ENCODE measurements at regions not wholly inside any gene's neighbourhood (a gene's known extent, or its start where the extent isn't known, plus 50 kb on each side); places are given as distances from the start of the nearest gene placed in this dataset.
"Not testable (repeated sequence)": the region's sequence is repeated elsewhere in the genome, so short reads cannot be mapped to it uniquely, and the experiment has no call there.

DNA sequence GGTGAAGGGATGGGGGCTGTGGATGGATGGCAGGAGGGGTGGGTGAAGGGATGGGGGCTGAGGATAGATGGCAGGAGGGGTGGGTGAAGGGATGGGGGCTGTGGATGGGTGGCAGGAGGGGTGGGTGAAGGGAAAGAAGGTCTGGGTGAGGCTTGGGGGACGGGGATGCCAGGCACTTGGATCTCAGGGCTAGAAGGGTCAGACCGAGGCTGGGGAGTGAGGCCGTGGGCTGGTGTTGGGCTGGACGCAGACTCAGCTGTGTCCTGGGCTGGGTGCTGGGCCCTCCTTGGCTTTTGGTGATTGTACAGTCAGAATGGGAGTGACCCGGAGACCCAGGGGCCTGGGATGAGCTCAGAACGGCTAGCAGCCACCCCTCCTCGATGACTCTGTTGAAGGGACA lies 192.4 kb downstream of the TMEM121 start:
- FAIRE-seq; POLR2A ChIA-PET; in situ Hi-C loops (cut with HindIII; ENCODE audit: extremely low pct_ligation_motif_present, low pct_unique_long_range_greater_than_20kb): not testable (repeated sequence)

DNA sequence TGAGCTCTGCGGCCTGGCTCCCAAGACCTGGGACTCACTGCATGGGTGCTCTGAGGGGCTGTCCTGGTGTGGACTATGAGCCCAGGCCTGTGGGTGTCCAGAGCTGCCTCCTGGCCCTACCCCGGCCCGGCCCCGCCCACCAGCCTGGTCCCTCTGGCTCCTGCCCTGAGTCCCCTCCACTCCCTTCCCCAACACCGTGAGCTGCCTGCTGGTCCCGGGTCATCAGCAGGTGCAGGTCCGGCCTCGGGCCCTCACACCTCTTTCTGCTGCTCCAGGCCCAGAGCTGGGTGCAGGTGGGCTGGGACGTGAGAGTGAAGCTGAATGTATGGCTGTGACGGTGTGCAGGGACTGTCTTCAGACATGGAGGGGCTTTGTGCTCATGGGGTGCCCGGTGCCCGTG lies 193.7 kb downstream of the TMEM121 start:
- ATAC-seq = not testable (repeated sequence)

More for the DNA sequence above, 192.4 kb downstream of the TMEM121 start:
- DNase-seq (ENCODE audit: low spot score); CTCF ChIA-PET (ENCODE audit: low intra/inter-chr PET ratio, low total read pairs); H3K9me3 ChIP-seq (ENCODE audit: low read length); intact Hi-C loops (cut with micrococcal nuclease; ENCODE audit: unreplicated experiment); H3K4me2 ChIP-seq (ENCODE audit: low read depth, low read length); H2AFZ ChIP-seq (ENCODE audit: low read length); H4K20me1 ChIP-seq (ENCODE audit: insufficient read depth, low read length); H3K9ac ChIP-seq (ENCODE audit: insufficient read depth, low read depth, low read length); BruUV-seq (replicated peaks); H3K27ac ChIP-seq (ENCODE audit: extremely low read length, insufficient read depth, low read length); H3K79me2 ChIP-seq (ENCODE audit: insufficient read depth, low read length); ATAC-seq; H3K4me3 ChIP-seq (replicated peaks in 1 of 3; ENCODE audit: insufficient read depth in 1 of 3, low read depth in 2 of 3, low read length in 3 of 3); H3K36me3 ChIP-seq (replicated peaks in 1 of 2; ENCODE audit: control insufficient read depth in 1 of 2, insufficient read depth in 2 of 2, low read length in 2 of 2); H3K27me3 ChIP-seq (ENCODE audit: control insufficient read depth in 1 of 2, insufficient read depth in 2 of 2, low read length in 2 of 2); H3K4me1 ChIP-seq (ENCODE audit: insufficient read depth, low read length): not testable (repeated sequence)
- 6% methylated on average over 4 of the region's 7 CpGs for WGBS (ENCODE audit: low lambda C conversion rate)

DNA sequence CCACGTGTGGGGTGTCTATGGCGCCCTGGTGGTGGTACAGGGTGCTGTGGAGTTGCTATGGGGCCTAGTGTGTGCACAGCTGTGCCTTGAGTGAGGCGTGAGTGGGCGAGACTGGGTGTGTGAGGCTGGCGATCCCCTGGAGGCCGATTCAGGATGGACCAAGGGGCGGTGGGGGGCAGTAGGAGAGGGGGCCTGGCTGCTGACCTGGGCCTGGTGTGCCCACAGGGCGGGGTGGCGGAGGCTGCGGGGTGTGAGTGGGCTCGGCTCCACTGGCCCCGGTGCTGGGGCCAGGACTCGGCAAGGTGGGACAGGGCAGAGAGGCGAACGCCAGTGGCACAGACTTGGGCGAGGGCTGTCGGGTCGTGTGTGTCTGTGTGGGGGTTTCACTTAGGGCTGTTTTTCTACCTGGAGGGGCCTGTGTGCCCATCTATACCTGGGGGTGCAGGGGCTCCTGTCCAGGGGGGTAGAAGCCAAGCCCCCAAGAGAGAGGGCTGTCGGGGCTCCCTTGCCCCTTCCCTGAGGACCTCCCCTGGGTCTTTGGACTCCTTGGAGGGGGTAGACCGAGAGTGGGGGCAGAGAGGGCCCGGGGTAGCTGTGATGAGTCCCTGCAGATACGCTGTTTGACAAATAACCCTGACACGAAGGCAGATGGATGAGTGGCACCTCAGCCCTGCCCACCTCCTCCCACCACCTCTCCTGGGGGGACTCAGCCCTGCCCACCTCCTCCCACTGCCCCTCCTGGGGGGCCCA lies 194.6 kb downstream of the TMEM121 start:
- FAIRE-seq; in situ Hi-C loops (cut with HindIII; ENCODE audit: extremely low pct_ligation_motif_present, low pct_unique_long_range_greater_than_20kb); intact Hi-C loops (cut with micrococcal nuclease; ENCODE audit: unreplicated experiment); H3K4me1 ChIP-seq (ENCODE audit: insufficient read depth, low read length); POLR2A ChIA-PET; DNase-seq (ENCODE audit: low spot score); BruUV-seq (replicated peaks); CTCF ChIA-PET (ENCODE audit: low intra/inter-chr PET ratio, low total read pairs); ATAC-seq; H3K4me2 ChIP-seq (ENCODE audit: low read depth, low read length); H3K79me2 ChIP-seq (ENCODE audit: insufficient read depth, low read length); H3K27me3 ChIP-seq (ENCODE audit: control insufficient read depth in 1 of 2, insufficient read depth in 2 of 2, low read length in 2 of 2); H4K20me1 ChIP-seq (ENCODE audit: insufficient read depth, low read length); H3K4me3 ChIP-seq (replicated peaks in 1 of 3; ENCODE audit: insufficient read depth in 1 of 3, low read depth in 2 of 3, low read length in 3 of 3); H3K36me3 ChIP-seq (replicated peaks in 1 of 2; ENCODE audit: control insufficient read depth in 1 of 2, insufficient read depth in 2 of 2, low read length in 2 of 2); H3K27ac ChIP-seq (ENCODE audit: extremely low read length, insufficient read depth, low read length); H3K9me3 ChIP-seq (ENCODE audit: low read length); H2AFZ ChIP-seq (ENCODE audit: low read length); H3K9ac ChIP-seq (ENCODE audit: insufficient read depth, low read depth, low read length): not testable (repeated sequence)
- whole genome bisulfite sequencing (ENCODE audit: low lambda C conversion rate) = 0% methylated on average over 1 of the region's 23 CpGs

More for the DNA sequence above, 193.7 kb downstream of the TMEM121 start:
- H3K4me1 ChIP-seq (ENCODE audit: insufficient read depth, low read length); H3K4me3 ChIP-seq (replicated peaks in 1 of 3; ENCODE audit: insufficient read depth in 1 of 3, low read depth in 2 of 3, low read length in 3 of 3); H3K79me2 ChIP-seq (ENCODE audit: insufficient read depth, low read length); intact Hi-C loops (cut with micrococcal nuclease; ENCODE audit: unreplicated experiment); H3K27ac ChIP-seq (ENCODE audit: extremely low read length, insufficient read depth, low read length); FAIRE-seq; in situ Hi-C loops (cut with HindIII; ENCODE audit: extremely low pct_ligation_motif_present, low pct_unique_long_range_greater_than_20kb); BruUV-seq (replicated peaks); H3K9ac ChIP-seq (ENCODE audit: insufficient read depth, low read depth, low read length); H3K27me3 ChIP-seq (ENCODE audit: control insufficient read depth in 1 of 2, insufficient read depth in 2 of 2, low read length in 2 of 2); H3K4me2 ChIP-seq (ENCODE audit: low read depth, low read length); POLR2A ChIA-PET; H2AFZ ChIP-seq (ENCODE audit: low read length); H4K20me1 ChIP-seq (ENCODE audit: insufficient read depth, low read length); H3K9me3 ChIP-seq (ENCODE audit: low read length); H3K36me3 ChIP-seq (replicated peaks in 1 of 2; ENCODE audit: control insufficient read depth in 1 of 2, insufficient read depth in 2 of 2, low read length in 2 of 2); CTCF ChIA-PET (ENCODE audit: low intra/inter-chr PET ratio, low total read pairs); DNase-seq (ENCODE audit: low spot score): not testable (repeated sequence)
- WGBS (ENCODE audit: low lambda C conversion rate) = no CpG with 5 or more reads among the region's 12 CpGs

DNA sequence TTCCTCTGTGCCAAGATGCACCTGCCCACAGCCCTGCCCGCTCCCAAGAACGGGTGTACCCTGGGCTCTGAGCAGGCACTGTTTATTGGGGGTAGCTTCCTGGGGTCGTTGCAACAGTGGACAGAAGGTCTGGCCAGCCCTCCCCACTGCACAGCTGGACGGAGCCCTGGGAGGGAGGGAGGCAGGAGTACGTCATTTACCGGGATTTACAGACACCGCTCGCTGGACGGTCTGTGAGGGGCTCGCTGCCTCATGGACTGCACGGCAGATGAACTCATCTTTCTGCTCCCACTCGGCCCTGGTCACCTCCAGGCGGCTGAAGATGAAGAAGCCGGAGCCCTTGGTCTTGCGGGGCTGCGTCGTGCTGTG lies 195.2 kb downstream of the TMEM121 start:
- H3K4me3 ChIP-seq (replicated peaks in 1 of 3; ENCODE audit: insufficient read depth in 1 of 3, low read depth in 2 of 3, low read length in 3 of 3); CTCF ChIA-PET (ENCODE audit: low intra/inter-chr PET ratio, low total read pairs); H3K4me1 ChIP-seq (ENCODE audit: insufficient read depth, low read length); H3K79me2 ChIP-seq (ENCODE audit: insufficient read depth, low read length); H3K36me3 ChIP-seq (replicated peaks in 1 of 2; ENCODE audit: control insufficient read depth in 1 of 2, insufficient read depth in 2 of 2, low read length in 2 of 2); DNase-seq (ENCODE audit: low spot score); intact Hi-C loops (cut with micrococcal nuclease; ENCODE audit: unreplicated experiment); H3K4me2 ChIP-seq (ENCODE audit: low read depth, low read length); H2AFZ ChIP-seq (ENCODE audit: low read length); H3K27me3 ChIP-seq (ENCODE audit: control insufficient read depth in 1 of 2, insufficient read depth in 2 of 2, low read length in 2 of 2); H3K9me3 ChIP-seq (ENCODE audit: low read length); ATAC-seq; BruUV-seq (replicated peaks); FAIRE-seq; H3K27ac ChIP-seq (ENCODE audit: extremely low read length, insufficient read depth, low read length); H3K9ac ChIP-seq (ENCODE audit: insufficient read depth, low read depth, low read length); in situ Hi-C loops (cut with HindIII; ENCODE audit: extremely low pct_ligation_motif_present, low pct_unique_long_range_greater_than_20kb); POLR2A ChIA-PET; H4K20me1 ChIP-seq (ENCODE audit: insufficient read depth, low read length): not testable (repeated sequence)
- no CpG with 5 or more reads among the region's 17 CpGs for WGBS (ENCODE audit: low lambda C conversion rate)

Data from HepG2 (cell line).